ENCODE measurements at regions not wholly inside any gene's neighbourhood (a gene's known extent, or its start where the extent isn't known, plus 50 kb on each side); places are given as distances from the start of the nearest gene placed in this dataset.

GRCh38 chr1:236332092-236332758 is 50.5 kb upstream of the ERO1B start:
- Histone ChIP-seq H3K4me1 (ENCODE audit: insufficient read depth, low read length) (no peaks in the 10 kb centered on the region), H3K27ac (ENCODE audit: low read depth, low read length) (no peak overlapping the region), H3K27me3 (ENCODE audit: insufficient read depth, low read length) (no peaks in the 10 kb centered on the region), H3K36me3 (ENCODE audit: insufficient read depth, low read length) (no peaks in the 10 kb centered on the region), H3K4me3 (ENCODE audit: low read length in 2 of 2) (no peak overlapping the region), H3K9me3 (ENCODE audit: control insufficient read depth in 1 of 2, low read length in 2 of 2) (no peaks in the 10 kb centered on the region)
- CTCF ChIA-PET (ENCODE audit: partially characterized antibody), result no interaction called here
- no peak for DNase-seq
- Mint-ChIP-seq H3K4me1 (no peaks in the 10 kb centered on the region), H3K4me3 (no peak overlapping the region), H3K9me3 (no peaks in the 10 kb centered on the region), H3K27ac (no peak overlapping the region), H3K27me3 (no peaks in the 10 kb centered on the region), H3K36me3 (no peaks in the 10 kb centered on the region)
- intact Hi-C loops (cut with micrococcal nuclease), result no loop called here
- POLR2A ChIA-PET (ENCODE audit: partially characterized antibody), result no interaction called here
